HL-60 (cell line): ENCODE measurements at regions not wholly inside any gene's neighbourhood (a gene's known extent, or its start where the extent isn't known, plus 50 kb on each side); places are given as distances from the start of the nearest gene placed in this dataset.
"Not testable (repeated sequence)": the region's sequence is repeated elsewhere in the genome, so short reads cannot be mapped to it uniquely, and the experiment has no call there.

ENCODE experiments used
- DNase-seq, 2 experiments: peaks; one replicate each; pipeline ENCODE4 v3.0.0-alpha.2; 2010 to 2020; ENCODE audit warnings: low read depth in 1 of 2, low spot score in 1 of 2
- H3K27ac ChIP-seq: fragments of 250-450 bp; sonication (Bioruptor Pico); replicated peaks from 2 replicates; pipeline ENCODE4 v1.5.1; 2020; ENCODE audit warnings: mild to moderate bottlenecking, moderate library complexity
- H3K27me3 ChIP-seq: fragments of 250-450 bp; sonication (Bioruptor Pico); 2 replicates; pipeline ENCODE4 v1.5.1; 2021; ENCODE audit warnings: mild to moderate bottlenecking, moderate library complexity; ENCODE audit not compliant: insufficient read depth, poor library complexity, severe bottlenecking
- H3K4me3 ChIP-seq: replicated peaks from 2 replicates; pipeline ENCODE4 v1.5.1; 2011; ENCODE audit warnings: mild to moderate bottlenecking, control low read depth, low read length; ENCODE audit not compliant: insufficient read depth
- CTCF ChIP-seq: IDR thresholded peaks from one replicate; pipeline ENCODE4 v1.5.1; 2011; ENCODE audit warnings: low read length, control low read depth, inconsistent platforms; ENCODE audit not compliant: insufficient read depth
- GABPA ChIP-seq: IDR thresholded peaks from 2 replicates; pipeline ENCODE4 v1.6.1; 2012; ENCODE audit warnings: low read depth
- POLR2AphosphoS5 ChIP-seq: IDR thresholded peaks from 2 replicates; pipeline ENCODE4 v1.6.1; 2012; ENCODE audit warnings: low read depth
- REST ChIP-seq: IDR thresholded peaks from 2 replicates; pipeline ENCODE4 v1.6.1; 2012; ENCODE audit warnings: low read depth; ENCODE audit not compliant: insufficient replicate concordance
- SPI1 ChIP-seq: IDR thresholded peaks from 2 replicates; pipeline ENCODE4 v1.6.1; 2012; ENCODE audit warnings: low read depth, mild to moderate bottlenecking, borderline replicate concordance

GRCh38 chrX:1124531-1124930 is 87.9 kb downstream of the CRLF2 start:
- no peaks in the 10 kb centered on the region for H3K27me3 ChIP-seq

GRCh38 chrX:1122851-1123250 is 89.6 kb downstream of the CRLF2 start:
- H3K27ac ChIP-seq, H3K4me3 ChIP-seq, H3K27me3 ChIP-seq, DNase-seq: not testable (repeated sequence)

More at GRCh38 chrX:1124531-1124930, 87.9 kb downstream of the CRLF2 start:
- Histone ChIP-seq H3K27ac (no peak overlapping the region), H3K4me3 (no peak overlapping the region)
- no peak for DNase-seq
- no peak for TF ChIP-seq GABPA
- TF ChIP-seq POLR2AphosphoS5: no peak
- TF ChIP-seq CTCF: no peak
- no peak for TF ChIP-seq SPI1
- TF ChIP-seq REST: no peak

- Histone ChIP-seq H3K4me3 (no peak overlapping the region), H3K27me3 (no peaks in the 10 kb centered on the region), H3K27ac (no peak overlapping the region)
- DNase-seq: no peak
- TF ChIP-seq SPI1 (no peak), POLR2AphosphoS5 (no peak), GABPA (no peak), CTCF (no peak), REST (no peak)
Observed at GRCh38 chrX:1119275-1119674, 93.2 kb downstream of the CRLF2 start.

- Histone ChIP-seq H3K27me3 (no peaks in the 10 kb centered on the region), H3K4me3 (no peak overlapping the region), H3K27ac (no peak overlapping the region)
- no peak for DNase-seq
- TF ChIP-seq CTCF (no peak), REST (no peak), SPI1 (no peak), GABPA (no peak), POLR2AphosphoS5 (no peak)
Observed at GRCh38 chrX:1118572-1119199, 93.8 kb downstream of the CRLF2 start.

- DNase-seq, H3K4me3 ChIP-seq, H3K27ac ChIP-seq, H3K27me3 ChIP-seq: not testable (repeated sequence)
Observed at GRCh38 chrX:1115411-1115810, 97.0 kb downstream of the CRLF2 start.
